ENCODE measurements at regions not wholly inside any gene's neighbourhood (a gene's known extent, or its start where the extent isn't known, plus 50 kb on each side); places are given as distances from the start of the nearest gene placed in this dataset.

GRCh38 chr4:165583341-165583740 lies 204.5 kb downstream of the CPE start:
- TF ChIP-seq CTCF (conservative IDR thresholded peaks at IDR 0.05 in 1 of 2, IDR thresholded peaks at IDR 0.05 in 1 of 2; ENCODE audit: low read depth in 1 of 2, low read length in 2 of 2), result no peak
- no peak for TF ChIP-seq EZH2 (IDR thresholded peaks at IDR 0.05; ENCODE audit: low read length, missing control alignments)

Data from fibroblast of lung (primary cell).